ENCODE measurements at regions not wholly inside any gene's neighbourhood (a gene's known extent, or its start where the extent isn't known, plus 50 kb on each side); places are given as distances from the start of the nearest gene placed in this dataset.

GRCh38 chr2:111687911-111688310 is 196.1 kb downstream of the ANAPC1 start:
- TF ChIP-seq EZH2 (IDR thresholded peaks at IDR 0.05): no peak
- TF ChIP-seq CTCF (IDR thresholded peaks at IDR 0.05): no peak
- no peak for TF ChIP-seq EZH2phosphoT487 (IDR thresholded peaks at IDR 0.05)

Data from neural progenitor cell (in vitro differentiated cells).